ENCODE measurements at regions not wholly inside any gene's neighbourhood (a gene's known extent, or its start where the extent isn't known, plus 50 kb on each side); places are given as distances from the start of the nearest gene placed in this dataset.

- Histone ChIP-seq H3K36me3 (ENCODE audit: control insufficient read depth, low read length) (no peaks in the 10 kb centered on the region), H3K4me1 (ENCODE audit: control insufficient read depth, low read length) (no peaks in the 10 kb centered on the region), H3K9me3 (ENCODE audit: control insufficient read depth, insufficient read depth, low read length) (no peaks in the 10 kb centered on the region), H4K20me1 (ENCODE audit: control insufficient read depth, insufficient read depth, low read depth, low read length) (no peaks in the 10 kb centered on the region), H3F3A (ENCODE audit: control insufficient read depth, insufficient read depth) (no peaks in the 10 kb centered on the region), H3K27me3 (ENCODE audit: control insufficient read depth, low read length) (no peaks in the 10 kb centered on the region), H3K4me3 (ENCODE audit: low read length) (no peak overlapping the region), H3K27ac (ENCODE audit: low read depth, low read length) (no peak overlapping the region), H3K79me2 (ENCODE audit: control insufficient read depth, low read length) (no peaks in the 10 kb centered on the region), H3K9me2 (replicated peaks; ENCODE audit: control insufficient read depth, low read length) (no peaks in the 10 kb centered on the region), H3K4me2 (ENCODE audit: low read length) (no peak overlapping the region)
- no peak for TF ChIP-seq CTCF (IDR thresholded peaks at IDR 0.05; ENCODE audit: low read depth, low read length, poor library complexity, severe bottlenecking)
- TF ChIP-seq EZH2phosphoT487 (IDR thresholded peaks at IDR 0.05; ENCODE audit: borderline replicate concordance, low read length): no peak
Observed at GRCh38 chr11:71106671-71107070, 145.7 kb downstream of the SHANK2 start.

GRCh38 chr11:71103266-71103665 is 149.1 kb downstream of the SHANK2 start:
- Histone ChIP-seq H3K4me3 (ENCODE audit: low read length) (no peak overlapping the region), H4K20me1 (ENCODE audit: control insufficient read depth, insufficient read depth, low read depth, low read length) (no peaks in the 10 kb centered on the region), H3K4me2 (ENCODE audit: low read length) (no peak overlapping the region), H3K9me2 (replicated peaks; ENCODE audit: control insufficient read depth, low read length) (no peaks in the 10 kb centered on the region), H3K79me2 (ENCODE audit: control insufficient read depth, low read length) (no peaks in the 10 kb centered on the region), H3K27ac (ENCODE audit: low read depth, low read length) (no peak overlapping the region), H3K9me3 (ENCODE audit: control insufficient read depth, insufficient read depth, low read length) (no peaks in the 10 kb centered on the region), H3K36me3 (ENCODE audit: control insufficient read depth, low read length) (no peaks in the 10 kb centered on the region), H3F3A (ENCODE audit: control insufficient read depth, insufficient read depth) (no peaks in the 10 kb centered on the region), H3K4me1 (ENCODE audit: control insufficient read depth, low read length) (no peaks in the 10 kb centered on the region), H3K27me3 (ENCODE audit: control insufficient read depth, low read length) (no peaks in the 10 kb centered on the region)
- TF ChIP-seq EZH2phosphoT487 (IDR thresholded peaks at IDR 0.05; ENCODE audit: borderline replicate concordance, low read length): no peak
- TF ChIP-seq CTCF (IDR thresholded peaks at IDR 0.05; ENCODE audit: low read depth, low read length, poor library complexity, severe bottlenecking): no peak

GRCh38 chr11:71102251-71102995 is 150.0 kb downstream of the SHANK2 start:
- no peaks in the 10 kb centered on the region for H3K4me1 ChIP-seq (ENCODE audit: control insufficient read depth, low read length)
- no peaks in the 10 kb centered on the region for H3F3A ChIP-seq (ENCODE audit: control insufficient read depth, insufficient read depth)
- no peaks in the 10 kb centered on the region for H3K9me2 ChIP-seq (replicated peaks; ENCODE audit: control insufficient read depth, low read length)
- TF ChIP-seq CTCF (IDR thresholded peaks at IDR 0.05; ENCODE audit: low read depth, low read length, poor library complexity, severe bottlenecking): no peak
- no peak for TF ChIP-seq EZH2phosphoT487 (IDR thresholded peaks at IDR 0.05; ENCODE audit: borderline replicate concordance, low read length)
- H3K4me3 ChIP-seq (ENCODE audit: low read length): no peak overlapping the region
- no peak overlapping the region for H3K27ac ChIP-seq (ENCODE audit: low read depth, low read length)
- H3K27me3 ChIP-seq (ENCODE audit: control insufficient read depth, low read length): no peaks in the 10 kb centered on the region
- no peak overlapping the region for H3K4me2 ChIP-seq (ENCODE audit: low read length)
- no peaks in the 10 kb centered on the region for H3K36me3 ChIP-seq (ENCODE audit: control insufficient read depth, low read length)
- no peaks in the 10 kb centered on the region for H3K9me3 ChIP-seq (ENCODE audit: control insufficient read depth, insufficient read depth, low read length)
- no peaks in the 10 kb centered on the region for H3K79me2 ChIP-seq (ENCODE audit: control insufficient read depth, low read length)
- no peaks in the 10 kb centered on the region for H4K20me1 ChIP-seq (ENCODE audit: control insufficient read depth, insufficient read depth, low read depth, low read length)

All from DOHH2 (cell line).